CD14-positive monocyte (primary cell): ENCODE measurements at regions not wholly inside any gene's neighbourhood (a gene's known extent, or its start where the extent isn't known, plus 50 kb on each side); places are given as distances from the start of the nearest gene placed in this dataset.

ENCODE experiments used
- DNase-seq, 3 donors: peaks; one replicate each; pipeline ENCODE4 v3.0.0-alpha.2; 2011 to 2022
- H2AFZ ChIP-seq: 2 replicates; pipeline ENCODE4 v1.6.0; 2012; ENCODE audit warnings: mild to moderate bottlenecking, low read depth, low read length, inconsistent platforms; ENCODE audit not compliant: insufficient read depth, poor library complexity, severe bottlenecking
- H3K27ac ChIP-seq, 2 donors: 1 replicate in 1 of 2; 2 replicates in 1 of 2; pipeline ENCODE4 v1.5.1; 2012 to 2013; ENCODE audit warnings: low read length in 2 of 2, control low read depth in 1 of 2, inconsistent platforms in 1 of 2, low read depth in 1 of 2, mild to moderate bottlenecking in 1 of 2
- H3K27me3 ChIP-seq, 2 donors: one replicate each; pipeline versions ENCODE4 v1.6.0 to v1.6.1; 2011 to 2013; ENCODE audit warnings: low read length in 2 of 2; ENCODE audit not compliant: control insufficient read depth in 2 of 2, insufficient read depth in 2 of 2
- H3K36me3 ChIP-seq, 2 donors: replicated peaks in 1 of 2; 1 replicate in 1 of 2; 2 replicates in 1 of 2; pipeline versions ENCODE4 v1.5.1 to v1.6.1; 2012 to 2013; ENCODE audit warnings: low read length in 2 of 2, control low read depth in 1 of 2, inconsistent platforms in 1 of 2, mild to moderate bottlenecking in 1 of 2; ENCODE audit not compliant: insufficient read depth in 2 of 2, control insufficient read depth in 1 of 2
- H3K4me1 ChIP-seq, 2 donors: 1 replicate in 1 of 2; 2 replicates in 1 of 2; pipeline versions ENCODE4 v1.5.1 to v1.6.1; 2012 to 2013; ENCODE audit warnings: low read length in 2 of 2, control low read depth in 1 of 2, inconsistent platforms in 1 of 2, mild to moderate bottlenecking in 1 of 2, moderate library complexity in 1 of 2; ENCODE audit not compliant: insufficient read depth in 2 of 2, control insufficient read depth in 1 of 2
- H3K4me2 ChIP-seq: replicated peaks from 2 replicates; pipeline ENCODE3; 2012; ENCODE audit warnings: low read length, moderate library complexity, mild to moderate bottlenecking; ENCODE audit not compliant: poor library complexity, severe bottlenecking; ENCODE audit errors: extremely low read depth
- H3K4me3 ChIP-seq, 3 experiments: fragments of 200-600 bp in 1 of 3; sonication (generic) in 1 of 3; replicated peaks in 1 of 3; 1 replicate in 2 of 3; 2 replicates in 1 of 3; pipeline ENCODE4 v1.5.1; 2011 to 2013; ENCODE audit warnings: low read length in 3 of 3, mild to moderate bottlenecking in 3 of 3, control low read depth in 2 of 3, low read depth in 2 of 3, inconsistent platforms in 1 of 3, moderate library complexity in 1 of 3
- H3K79me2 ChIP-seq: 2 replicates; pipeline ENCODE4 v1.6.0; 2012; ENCODE audit warnings: mild to moderate bottlenecking, control low read depth, inconsistent platforms, low read length, moderate library complexity; ENCODE audit not compliant: insufficient read depth
- H3K9ac ChIP-seq: 2 replicates; pipeline ENCODE4 v1.6.0; 2017; ENCODE audit warnings: low read length, mild to moderate bottlenecking; ENCODE audit not compliant: insufficient read depth, poor library complexity, severe bottlenecking
- H3K9me3 ChIP-seq, 2 donors: replicated peaks in 1 of 2; 1 replicate in 1 of 2; 2 replicates in 1 of 2; pipeline versions ENCODE4 v1.5.1 to v1.6.1; 2012 to 2013; ENCODE audit warnings: low read length in 2 of 2, control low read depth in 1 of 2; ENCODE audit not compliant: control insufficient read depth in 1 of 2, insufficient read depth in 1 of 2
- H4K20me1 ChIP-seq: 2 replicates; pipeline ENCODE4 v1.6.0; 2012; ENCODE audit warnings: mild to moderate bottlenecking, low read length, control low read depth, moderate library complexity; ENCODE audit not compliant: insufficient read depth
- H3K27ac Mint-ChIP-seq, 7 donors: one replicate each; pipeline ENCODE4 v1.8.0; 2020; ENCODE audit warnings: mild to moderate bottlenecking in 7 of 7, mixed read lengths in 7 of 7, moderate library complexity in 6 of 7, inconsistent platforms in 2 of 7
- H3K27me3 Mint-ChIP-seq, 3 donors: one replicate each; pipeline ENCODE4 v1.8.0; 2021 to 2022; ENCODE audit warnings: low read depth in 3 of 3, mild to moderate bottlenecking in 3 of 3, mixed read lengths in 3 of 3, moderate library complexity in 3 of 3, inconsistent platforms in 1 of 3
- H3K36me3 Mint-ChIP-seq, 2 donors: one replicate each; pipeline ENCODE4 v1.8.0; 2020; ENCODE audit warnings: mixed read lengths in 2 of 2, inconsistent platforms in 1 of 2, mild to moderate bottlenecking in 1 of 2
- H3K4me1 Mint-ChIP-seq: one replicate; pipeline ENCODE4 v1.8.0; 2020; ENCODE audit warnings: mild to moderate bottlenecking, mixed read lengths
- H3K4me3 Mint-ChIP-seq, 2 donors: one replicate each; pipeline ENCODE4 v1.8.0; 2020; ENCODE audit warnings: mild to moderate bottlenecking in 2 of 2, mixed read lengths in 2 of 2, moderate library complexity in 1 of 2
- H3K9me3 Mint-ChIP-seq, 7 donors: one replicate each; pipeline ENCODE4 v1.8.0; 2020 to 2022; ENCODE audit warnings: mixed read lengths in 7 of 7, mild to moderate bottlenecking in 6 of 7, moderate library complexity in 6 of 7, inconsistent platforms in 2 of 7
- CTCF ChIP-seq: fragments of 200-600 bp; IDR thresholded peaks from one replicate; pipeline ENCODE4 v1.8.0; 2022; ENCODE audit warnings: antibody characterized with exemption, mild to moderate bottlenecking
- WGBS: methylation state at CpG from one replicate; pipeline ENCODE4 v1.1.5; 2013; ENCODE audit warnings: missing lambda C conversion rate; ENCODE audit not compliant: insufficient coverage; 5-methylcytosine and 5-hydroxymethylcytosine counted together
- intact Hi-C, 2 donors: fragments of 100-400 bp; cut with micrococcal nuclease; formaldehyde crosslinking; loops; one replicate each; pipeline versions ENCODE4 v1.15.0 to v1.15.1; 2023

GRCh38 chr3:79910337-79910736 is 142.5 kb upstream of the ROBO1 start:
- intact Hi-C loops, result no loop called here
- H3K27me3 Mint-ChIP-seq, result no peaks in the 10 kb centered on the region
- no peaks in the 10 kb centered on the region for H3K27me3 ChIP-seq
- H3K4me1 Mint-ChIP-seq, result no peaks in the 10 kb centered on the region
- DNase-seq, result no peak
- TF ChIP-seq CTCF, result no peak
- no peak overlapping the region for H3K4me3 ChIP-seq
- no peaks in the 10 kb centered on the region for H3K79me2 ChIP-seq
- no peaks in the 10 kb centered on the region for H3K36me3 Mint-ChIP-seq
- H3K9ac ChIP-seq, result no peak overlapping the region
- WGBS, result no CpG with 5 or more reads among the region's 2 CpGs
- H3K9me3 Mint-ChIP-seq, result peaks cover 0 to 5% (median 3%) of the 10 kb centered on the region in 7 donors
- no peaks in the 10 kb centered on the region for H3K4me1 ChIP-seq
- H3K36me3 ChIP-seq, result no peaks in the 10 kb centered on the region
- no peak overlapping the region for H3K4me3 Mint-ChIP-seq
- no peaks in the 10 kb centered on the region for H3K9me3 ChIP-seq
- no peak overlapping the region for H2AFZ ChIP-seq
- no peak overlapping the region for H3K27ac Mint-ChIP-seq
- no peak overlapping the region for H3K4me2 ChIP-seq
- H4K20me1 ChIP-seq, result no peaks in the 10 kb centered on the region
- H3K27ac ChIP-seq, result no peak overlapping the region

GRCh38 chr3:79906106-79906505 is 138.3 kb upstream of the ROBO1 start:
- H3K4me3 Mint-ChIP-seq, result no peak overlapping the region
- intact Hi-C loops, result no loop called here

More at GRCh38 chr3:79906106-79906505, 138.3 kb upstream of the ROBO1 start:
- Histone ChIP-seq H2AFZ (no peak overlapping the region), H3K27me3 (no peaks in the 10 kb centered on the region), H3K9me3 (no peaks in the 10 kb centered on the region), H4K20me1 (no peaks in the 10 kb centered on the region), H3K4me1 (no peaks in the 10 kb centered on the region), H3K27ac (no peak overlapping the region), H3K9ac (no peak overlapping the region), H3K79me2 (no peaks in the 10 kb centered on the region), H3K36me3 (no peaks in the 10 kb centered on the region), H3K4me2 (no peak overlapping the region), H3K4me3 (no peak overlapping the region)
- Mint-ChIP-seq H3K4me1 (no peaks in the 10 kb centered on the region), H3K27me3 (no peaks in the 10 kb centered on the region), H3K27ac (no peak overlapping the region), H3K9me3 (peaks cover 0 to 7% (median 0%) of the 10 kb centered on the region in 7 donors), H3K36me3 (no peaks in the 10 kb centered on the region)
- 100% methylated on average over 1 of the region's 4 CpGs for WGBS
- no peak for DNase-seq
- TF ChIP-seq CTCF, result no peak
